Tibial nerve (tissue), 4 donors: ENCODE measurements at regions not wholly inside any gene's neighbourhood (a gene's known extent, or its start where the extent isn't known, plus 50 kb on each side); places are given as distances from the start of the nearest gene placed in this dataset.

Experiments
- DNase-seq, 2 donors: peaks; one replicate each; pipeline ENCODE4 v3.0.0-alpha.2; 2019; ENCODE audit warnings: low spot score in 2 of 2
- H3K27ac ChIP-seq, 4 donors: fragments of 200-600 bp; sonication (generic) in 3 of 4; one replicate each; pipeline ENCODE4 v1.5.1; 2017 to 2019; ENCODE audit warnings: mild to moderate bottlenecking in 1 of 4
- H3K27me3 ChIP-seq, 2 donors: fragments of 200-600 bp; sonication (generic) in 1 of 2; one replicate each; pipeline versions ENCODE4 v1.5.1 to v1.6.0; 2017 to 2019
- H3K36me3 ChIP-seq, 3 donors: fragments of 200-600 bp; sonication (generic); one replicate each; pipeline ENCODE4 v1.5.1; 2018 to 2019
- H3K4me1 ChIP-seq, 4 donors: fragments of 200-600 bp; sonication (generic) in 3 of 4; one replicate each; pipeline ENCODE4 v1.5.1; 2017 to 2019
- H3K4me3 ChIP-seq, 4 donors: fragments of 200-600 bp; sonication (generic) in 3 of 4; one replicate each; pipeline ENCODE4 v1.5.1; 2017 to 2019; ENCODE audit warnings: mild to moderate bottlenecking in 1 of 4, moderate library complexity in 1 of 4
- H3K9me3 ChIP-seq, 4 donors: fragments of 200-600 bp; sonication (generic) in 3 of 4; one replicate each; pipeline ENCODE4 v1.5.1; 2017 to 2019
- CTCF ChIP-seq, 5 experiments: fragments of 200-600 bp in 3 of 5; fragments of 450-650 bp in 2 of 5; sonication (generic) in 3 of 5; IDR thresholded peaks; one replicate each; pipeline ENCODE4 v1.5.1; 2016 to 2019; ENCODE audit warnings: antibody characterized with exemption in 5 of 5, mild to moderate bottlenecking in 3 of 5, moderate library complexity in 2 of 5
- EP300 ChIP-seq, 2 donors: sonication (generic); formaldehyde crosslinking; IDR thresholded peaks; one replicate each; pipeline ENCODE4 v1.6.1; 2017; ENCODE audit warnings: antibody characterized with exemption in 2 of 2, mild to moderate bottlenecking in 1 of 2
- POLR2A ChIP-seq, 2 donors: fragments of 450-650 bp; IDR thresholded peaks; one replicate each; pipeline ENCODE4 v1.6.1; 2017; ENCODE audit warnings: antibody characterized with exemption in 2 of 2, mild to moderate bottlenecking in 2 of 2, moderate library complexity in 2 of 2
- WGBS, 2 donors: methylation state at CpG; one replicate each; pipeline ENCODE4 v1.1.5; 2018; 5-methylcytosine and 5-hydroxymethylcytosine counted together

- no peak for DNase-seq
- peaks cover 0 to 6% (median 0%) of the 10 kb centered on the region in 4 donors for H3K9me3 ChIP-seq
- TF ChIP-seq POLR2A (IDR thresholded peaks at IDR 0.05) (no peak), EP300 (IDR thresholded peaks at IDR 0.05) (no peak), CTCF (IDR thresholded peaks at IDR 0.05) (no peak)
- H3K27ac ChIP-seq, result no peak overlapping the region
- 78 to 86% methylated on average over 5 of the region's 5 CpGs for WGBS, 2 donors
- no peaks in the 10 kb centered on the region for H3K27me3 ChIP-seq
- H3K4me3 ChIP-seq, result no peak overlapping the region
- H3K36me3 ChIP-seq, result no peaks in the 10 kb centered on the region
- no peaks in the 10 kb centered on the region for H3K4me1 ChIP-seq
Observed at GRCh38 chr11:98589967-98590366, 430.8 kb upstream of the CNTN5 start.

- no peaks in the 10 kb centered on the region for H3K4me1 ChIP-seq
- no peaks in the 10 kb centered on the region for H3K27me3 ChIP-seq
- 62 to 74% methylated on average over 3 of the region's 3 CpGs for WGBS, 2 donors
- no peak for DNase-seq
- H3K4me3 ChIP-seq, result no peak overlapping the region
- TF ChIP-seq POLR2A (IDR thresholded peaks at IDR 0.05), result no peak
- TF ChIP-seq CTCF (IDR thresholded peaks at IDR 0.05), result no peak
- no peak for TF ChIP-seq EP300 (IDR thresholded peaks at IDR 0.05)
- H3K36me3 ChIP-seq, result no peaks in the 10 kb centered on the region
- H3K9me3 ChIP-seq, result peaks cover 0 to 5% (median 0%) of the 10 kb centered on the region in 4 donors
- H3K27ac ChIP-seq, result no peak overlapping the region
Observed at GRCh38 chr11:98600103-98600502, 420.6 kb upstream of the CNTN5 start.

GRCh38 chr11:98600786-98601773 is 419.7 kb upstream of the CNTN5 start:
- H3K27me3 ChIP-seq, result no peaks in the 10 kb centered on the region
- TF ChIP-seq EP300 (IDR thresholded peaks at IDR 0.05) (no peak), CTCF (IDR thresholded peaks at IDR 0.05) (no peak), POLR2A (IDR thresholded peaks at IDR 0.05) (no peak)
- no peak for DNase-seq
- H3K4me1 ChIP-seq, result no peaks in the 10 kb centered on the region
- H3K9me3 ChIP-seq, result peaks cover 0 to 5% (median 0%) of the 10 kb centered on the region in 4 donors
- no peak overlapping the region for H3K4me3 ChIP-seq
- no peak overlapping the region for H3K27ac ChIP-seq
- 70 to 80% methylated on average over 8 of the region's 8 CpGs for WGBS, 2 donors
- no peaks in the 10 kb centered on the region for H3K36me3 ChIP-seq

GRCh38 chr11:98616098-98616655 is 404.6 kb upstream of the CNTN5 start:
- no peak overlapping the region for H3K27ac ChIP-seq
- H3K4me3 ChIP-seq, result no peak overlapping the region
- no peak for DNase-seq
- TF ChIP-seq CTCF (IDR thresholded peaks at IDR 0.05), result no peak
- no peak for TF ChIP-seq POLR2A (IDR thresholded peaks at IDR 0.05)
- no peak for TF ChIP-seq EP300 (IDR thresholded peaks at IDR 0.05)
- no peaks in the 10 kb centered on the region for H3K4me1 ChIP-seq
- H3K27me3 ChIP-seq, result no peaks in the 10 kb centered on the region
- peaks cover 0 to 18% (median 0%) of the 10 kb centered on the region in 4 donors for H3K9me3 ChIP-seq
- H3K36me3 ChIP-seq, result no peaks in the 10 kb centered on the region

- no peak for TF ChIP-seq POLR2A (IDR thresholded peaks at IDR 0.05)
- no peak for TF ChIP-seq CTCF (IDR thresholded peaks at IDR 0.05)
- TF ChIP-seq EP300 (IDR thresholded peaks at IDR 0.05), result no peak
- H3K4me3 ChIP-seq, result no peak overlapping the region
- H3K9me3 ChIP-seq, result peaks cover 0 to 21% (median 0%) of the 10 kb centered on the region in 4 donors
- no peaks in the 10 kb centered on the region for H3K4me1 ChIP-seq
- H3K27ac ChIP-seq, result no peak overlapping the region
- DNase-seq, result no peak
- H3K36me3 ChIP-seq, result no peaks in the 10 kb centered on the region
- no peaks in the 10 kb centered on the region for H3K27me3 ChIP-seq
Observed at GRCh38 chr11:98621767-98622166, 399.0 kb upstream of the CNTN5 start.
